HG03457 (cell line): ENCODE measurements at regions not wholly inside any gene's neighbourhood (a gene's known extent, or its start where the extent isn't known, plus 50 kb on each side); places are given as distances from the start of the nearest gene placed in this dataset.

Experiments
- ATAC-seq: cut with Tn5 transposase; IDR thresholded peaks from one replicate; pipeline ENCODE4 v1.9.1; 2021; ENCODE audit warnings: moderate number of reproducible peaks; ENCODE audit not compliant: unreplicated experiment

- no peak for ATAC-seq
These were observed 450.2 kb downstream of the PCDH18 start for GRCh38 chr4:137082061-137082460.

GRCh38 chr4:137076908-137077307, 455.4 kb downstream of the PCDH18 start:
- no peak for ATAC-seq

- ATAC-seq: no peak
These were observed 456.7 kb downstream of the PCDH18 start for GRCh38 chr4:137075586-137075985.

GRCh38 chr4:137070614-137071013, 461.7 kb downstream of the PCDH18 start:
- no peak for ATAC-seq

- no peak for ATAC-seq
These were observed 462.8 kb downstream of the PCDH18 start for GRCh38 chr4:137069473-137069872.

- no peak for ATAC-seq
These were observed 464.6 kb downstream of the PCDH18 start for GRCh38 chr4:137067735-137068134.

GRCh38 chr4:137065311-137065710, 467.0 kb downstream of the PCDH18 start:
- ATAC-seq: no peak

GRCh38 chr4:137063961-137064360, 468.3 kb downstream of the PCDH18 start:
- no peak for ATAC-seq

- no peak for ATAC-seq
These were observed 489.1 kb downstream of the PCDH18 start for GRCh38 chr4:137043184-137043583.

- ATAC-seq: no peak
These were observed 492.9 kb downstream of the PCDH18 start for GRCh38 chr4:137039370-137039769.

- no peak for ATAC-seq
These were observed 500.1 kb downstream of the PCDH18 start for GRCh38 chr4:137032222-137032621.

- ATAC-seq: no peak
These were observed 503.3 kb downstream of the PCDH18 start for GRCh38 chr4:137029026-137029425.

GRCh38 chr4:137025484-137026059, 506.7 kb downstream of the PCDH18 start:
- no peak for ATAC-seq

- no peak for ATAC-seq
These were observed 516.6 kb downstream of the PCDH18 start for GRCh38 chr4:137015426-137016409.

GRCh38 chr4:137000432-137000831, 531.9 kb downstream of the PCDH18 start:
- ATAC-seq: no peak

- no peak for ATAC-seq
These were observed 540.3 kb downstream of the PCDH18 start for GRCh38 chr4:136992032-136992431.

GRCh38 chr4:136985683-136986082, 546.6 kb downstream of the PCDH18 start:
- ATAC-seq: no peak

GRCh38 chr4:136967069-136967468, 565.2 kb downstream of the PCDH18 start:
- no peak for ATAC-seq

GRCh38 chr4:136965478-136965877, 566.8 kb downstream of the PCDH18 start:
- ATAC-seq: no peak

- no peak for ATAC-seq
These were observed 569.4 kb downstream of the PCDH18 start for GRCh38 chr4:136962868-136963267.

GRCh38 chr4:136946307-136946907, 585.9 kb downstream of the PCDH18 start:
- no peak for ATAC-seq

GRCh38 chr4:136939781-136940180, 592.5 kb downstream of the PCDH18 start:
- ATAC-seq: no peak
